Endothelial cell of umbilical vein (primary cell): ENCODE measurements at regions not wholly inside any gene's neighbourhood (a gene's known extent, or its start where the extent isn't known, plus 50 kb on each side); places are given as distances from the start of the nearest gene placed in this dataset.

ENCODE experiments used
- BruUV-seq: library from RNA; stranded (reverse); fragments of 400-500 nt; replicated peaks from 2 replicates; lab custom pipeline; 2021; lab: Mats Ljungman, UMichigan
- CTCF ChIA-PET: fragments of 300-600, 350-600 bp; sonication (Branson Sonifier 250); formaldehyde crosslinking; loops from one replicate; lab custom pipeline; 2021; ENCODE audit warnings: antibody characterized with exemption, inconsistent platforms; lab: Charles Lee
- POLR2A ChIA-PET: fragments of 300-600, 350-600 bp; sonication (Branson Sonifier 250); formaldehyde crosslinking; loops from one replicate; lab custom pipeline; 2021; ENCODE audit warnings: antibody characterized with exemption, inconsistent platforms; lab: Charles Lee
- DNase-seq: peaks from one replicate; pipeline ENCODE4 v3.0.0-alpha.2; 2011; ENCODE audit warnings: low read depth, low spot score
- FAIRE-seq: peaks from 2 replicates; lab custom pipeline; 2011; peaks lifted over from hg19 to GRCh38; lab: Jason Lieb, UNC
- H2AFZ ChIP-seq: 2 replicates; pipeline ENCODE4 v1.6.0; 2012; ENCODE audit warnings: low read depth, low read length, control low read depth, inconsistent platforms
- H3K27ac ChIP-seq: 2 replicates; pipeline ENCODE4 v1.5.1; 2011; ENCODE audit warnings: low read depth, mild to moderate bottlenecking, control low read depth, low read length, moderate library complexity; ENCODE audit not compliant: insufficient read depth
- H3K27me3 ChIP-seq, 2 experiments: 2 replicates each; pipeline versions ENCODE4 v1.6.0 to v1.6.1; 2011; ENCODE audit warnings: low read length in 2 of 2, mixed read lengths in 1 of 2; ENCODE audit not compliant: control insufficient read depth in 2 of 2, insufficient read depth in 2 of 2
- H3K36me3 ChIP-seq, 2 experiments: 2 replicates in 1 of 2; 3 replicates in 1 of 2; pipeline ENCODE4 v1.5.1; 2011; ENCODE audit warnings: low read length in 2 of 2, mild to moderate bottlenecking in 1 of 2, moderate library complexity in 1 of 2; ENCODE audit not compliant: control insufficient read depth in 2 of 2, insufficient read depth in 2 of 2; ENCODE audit errors: extremely low read depth in 1 of 2
- H3K4me1 ChIP-seq: 3 replicates; pipeline ENCODE4 v1.5.1; 2011; ENCODE audit warnings: mild to moderate bottlenecking, low read length; ENCODE audit not compliant: control insufficient read depth, insufficient read depth; ENCODE audit errors: extremely low read depth
- H3K4me2 ChIP-seq: 2 replicates; pipeline ENCODE4 v1.6.1; 2011; ENCODE audit warnings: low read length, control low read depth, mixed read lengths; ENCODE audit not compliant: insufficient read depth
- H3K4me3 ChIP-seq, 3 experiments: fragments of 200-600 bp in 1 of 3; sonication (generic), shearing (Covaris generic) in 1 of 3; replicated peaks in 1 of 3; 2 replicates each; pipeline ENCODE4 v1.5.1; 2011 to 2016; ENCODE audit warnings: control low read depth in 3 of 3, low read length in 3 of 3, mild to moderate bottlenecking in 2 of 3, inconsistent platforms in 1 of 3, low read depth in 1 of 3, moderate library complexity in 1 of 3; ENCODE audit not compliant: insufficient read depth in 1 of 3
- H3K79me2 ChIP-seq: 2 replicates; pipeline ENCODE4 v1.6.0; 2012; ENCODE audit warnings: low read length, inconsistent platforms; ENCODE audit not compliant: control insufficient read depth, insufficient read depth
- H3K9ac ChIP-seq: replicated peaks from 2 replicates; pipeline ENCODE3; 2011; ENCODE audit warnings: low read length, control low read depth; ENCODE audit not compliant: insufficient read depth; ENCODE audit errors: extremely low read depth
- H3K9me1 ChIP-seq: replicated peaks from 3 replicates; pipeline ENCODE4 v1.6.0; 2011; ENCODE audit warnings: mild to moderate bottlenecking, low read length; ENCODE audit not compliant: control insufficient read depth, insufficient read depth; ENCODE audit errors: extremely low read depth
- H3K9me3 ChIP-seq: replicated peaks from 2 replicates; pipeline ENCODE4 v1.5.1; 2012; ENCODE audit warnings: low read length, inconsistent platforms; ENCODE audit not compliant: control insufficient read depth, insufficient read depth
- H4K20me1 ChIP-seq: replicated peaks from 2 replicates; pipeline ENCODE3; 2011; ENCODE audit warnings: mild to moderate bottlenecking, low read length; ENCODE audit not compliant: control insufficient read depth, insufficient read depth; ENCODE audit errors: extremely low read depth
- EZH2 ChIP-seq: IDR thresholded peaks from 2 replicates; pipeline ENCODE4 v1.6.1; 2012; ENCODE audit warnings: borderline replicate concordance, low read depth, mild to moderate bottlenecking, moderate library complexity, low read length, inconsistent platforms; ENCODE audit not compliant: severe bottlenecking
- FOS ChIP-seq: IDR thresholded peaks from 2 replicates; pipeline ENCODE4 v1.6.1; 2011; ENCODE audit warnings: mild to moderate bottlenecking, low read length, moderate library complexity, borderline replicate concordance; ENCODE audit not compliant: insufficient read depth
- GATA2 ChIP-seq: IDR thresholded peaks from 2 replicates; pipeline ENCODE4 v1.7.0; 2011; ENCODE audit warnings: low read depth, mild to moderate bottlenecking, moderate library complexity, mixed read lengths, low read length; ENCODE audit not compliant: insufficient read length, insufficient read depth
- JUN ChIP-seq: IDR thresholded peaks from 2 replicates; pipeline ENCODE4 v1.6.1; 2011; ENCODE audit warnings: borderline replicate concordance, low read depth; ENCODE audit not compliant: insufficient read length, insufficient read depth
- MAX ChIP-seq: IDR thresholded peaks from 2 replicates; pipeline ENCODE4 v1.6.1; 2011; ENCODE audit not compliant: insufficient read depth, insufficient read length
- MYC ChIP-seq: IDR thresholded peaks from one replicate; pipeline ENCODE4 v1.6.1; 2011; ENCODE audit warnings: mild to moderate bottlenecking, low read depth, low read length
- POLR2A ChIP-seq: IDR thresholded peaks from 2 replicates; pipeline ENCODE4 v1.6.1; 2012; ENCODE audit warnings: low read depth, mild to moderate bottlenecking, control low read depth, low read length
- POLR2AphosphoS5 ChIP-seq: IDR thresholded peaks from 2 replicates; pipeline ENCODE4 v1.6.1; 2012; ENCODE audit warnings: low read depth, mild to moderate bottlenecking, control low read depth, low read length, moderate library complexity; ENCODE audit not compliant: insufficient read depth
- dilution Hi-C: fragments of 300-500 bp; cut with MboI; formaldehyde crosslinking; loops from one replicate; pipeline ENCODE4 v1.15.0; 2019; ENCODE audit warnings: low sequenced_read_pairs; ENCODE audit not compliant: extremely low pct_ligation_motif_present
- intact Hi-C: fragments of 100-400 bp; cut with micrococcal nuclease; formaldehyde crosslinking; loops from one replicate; pipeline ENCODE4 v1.10.0; 2022
- TF ChIP-seq, protein P1 (sequence below), 2 donors: IDR thresholded peaks; 1 replicate in 1 of 2; 2 replicates in 1 of 2; pipeline ENCODE4 v1.5.1; 2011; ENCODE audit warnings: low read length in 2 of 2, mild to moderate bottlenecking in 2 of 2, moderate library complexity in 2 of 2, control low read depth in 1 of 2, inconsistent platforms in 1 of 2, low read depth in 1 of 2; ENCODE audit not compliant: insufficient read depth in 1 of 2; ENCODE audit errors: extremely low read depth in 1 of 2

DNA sequence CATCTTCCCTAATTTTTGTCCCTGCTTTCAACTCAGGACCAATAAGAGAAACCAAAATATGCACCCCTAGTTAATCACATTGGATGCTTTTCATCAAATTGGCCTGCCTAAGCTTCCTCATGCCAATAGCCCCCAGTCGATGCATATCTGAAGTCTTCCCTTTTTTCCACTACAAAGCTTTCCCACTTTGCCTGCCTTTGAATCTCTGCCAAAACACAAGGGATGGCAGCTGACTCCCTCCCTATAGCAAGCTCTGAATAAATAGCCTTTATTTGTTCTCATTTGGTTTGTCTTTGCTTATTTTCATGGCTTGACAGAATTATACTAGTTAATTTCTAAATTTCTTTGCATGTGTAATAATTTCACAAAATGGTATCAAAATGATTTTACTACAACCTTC, 621.2 kb downstream of the MBD2 start:
- TF ChIP-seq MAX (no peak), POLR2A (no peak), EZH2 (no peak), FOS (no peak), GATA2 (no peak), MYC (no peak), JUN (no peak), POLR2AphosphoS5 (no peak)
- TF ChIP-seq, protein P1, sequence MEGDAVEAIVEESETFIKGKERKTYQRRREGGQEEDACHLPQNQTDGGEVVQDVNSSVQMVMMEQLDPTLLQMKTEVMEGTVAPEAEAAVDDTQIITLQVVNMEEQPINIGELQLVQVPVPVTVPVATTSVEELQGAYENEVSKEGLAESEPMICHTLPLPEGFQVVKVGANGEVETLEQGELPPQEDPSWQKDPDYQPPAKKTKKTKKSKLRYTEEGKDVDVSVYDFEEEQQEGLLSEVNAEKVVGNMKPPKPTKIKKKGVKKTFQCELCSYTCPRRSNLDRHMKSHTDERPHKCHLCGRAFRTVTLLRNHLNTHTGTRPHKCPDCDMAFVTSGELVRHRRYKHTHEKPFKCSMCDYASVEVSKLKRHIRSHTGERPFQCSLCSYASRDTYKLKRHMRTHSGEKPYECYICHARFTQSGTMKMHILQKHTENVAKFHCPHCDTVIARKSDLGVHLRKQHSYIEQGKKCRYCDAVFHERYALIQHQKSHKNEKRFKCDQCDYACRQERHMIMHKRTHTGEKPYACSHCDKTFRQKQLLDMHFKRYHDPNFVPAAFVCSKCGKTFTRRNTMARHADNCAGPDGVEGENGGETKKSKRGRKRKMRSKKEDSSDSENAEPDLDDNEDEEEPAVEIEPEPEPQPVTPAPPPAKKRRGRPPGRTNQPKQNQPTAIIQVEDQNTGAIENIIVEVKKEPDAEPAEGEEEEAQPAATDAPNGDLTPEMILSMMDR (IDR thresholded peaks at IDR 0.05; ENCODE audit: extremely low read depth in 1 of 2, insufficient read depth in 1 of 2, low read depth in 1 of 2, low read length in 2 of 2): no peak
- H3K27me3 ChIP-seq: no peaks in the 10 kb centered on the region
- H3K79me2 ChIP-seq: no peaks in the 10 kb centered on the region
- H3K27ac ChIP-seq: no peak overlapping the region
- FAIRE-seq: no peak
- DNase-seq: no peak
- H2AFZ ChIP-seq: no peak overlapping the region
- H4K20me1 ChIP-seq: no peaks in the 10 kb centered on the region
- no peak overlapping the region for H3K4me2 ChIP-seq
- no peak overlapping the region for H3K4me3 ChIP-seq
- dilution Hi-C loops: no loop called here
- CTCF ChIA-PET: no interaction called here
- H3K9me3 ChIP-seq: peaks cover 6% of the 10 kb centered on the region
- H3K4me1 ChIP-seq: no peaks in the 10 kb centered on the region
- no TSS peak for BruUV-seq
- H3K9me1 ChIP-seq: no peaks in the 10 kb centered on the region
- no peak overlapping the region for H3K9ac ChIP-seq
- intact Hi-C loops: no loop called here
- POLR2A ChIA-PET: no interaction called here
- no peaks in the 10 kb centered on the region for H3K36me3 ChIP-seq
